Activated CD8-positive, alpha-beta memory T cell treated with anti-CD3 and anti-CD28 coated beads, Interleukin-2, amount 50 U/mL, for 48 hours (primary cell): ENCODE measurements at regions not wholly inside any gene's neighbourhood (a gene's known extent, or its start where the extent isn't known, plus 50 kb on each side); places are given as distances from the start of the nearest gene placed in this dataset.
"Not testable (repeated sequence)": the region's sequence is repeated elsewhere in the genome, so short reads cannot be mapped to it uniquely, and the experiment has no call there.

Experiments
- DNase-seq: peaks from one replicate; pipeline ENCODE4 v3.0.0-alpha.2; 2020

DNA sequence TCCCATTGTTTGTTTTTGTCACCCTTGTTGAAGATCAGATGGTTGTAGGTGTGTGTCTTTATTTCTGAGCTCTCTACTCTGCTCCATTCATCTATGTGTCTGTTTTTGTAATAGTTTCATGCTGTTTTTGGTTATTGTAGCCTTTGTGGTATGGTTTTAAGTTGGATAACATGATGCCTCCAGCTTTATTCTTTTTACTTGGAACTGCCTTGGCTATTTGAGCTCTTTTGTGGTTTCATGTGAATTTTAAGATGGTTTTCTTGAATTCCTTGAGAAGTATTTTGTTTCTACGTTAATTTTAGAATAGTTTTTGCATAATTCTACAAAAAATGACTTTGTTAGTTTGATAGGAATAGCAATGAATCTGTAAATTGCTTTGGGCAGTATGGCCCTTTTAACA is 170.0 kb upstream of the IGFBP3 start:
- no peak for DNase-seq

DNA sequence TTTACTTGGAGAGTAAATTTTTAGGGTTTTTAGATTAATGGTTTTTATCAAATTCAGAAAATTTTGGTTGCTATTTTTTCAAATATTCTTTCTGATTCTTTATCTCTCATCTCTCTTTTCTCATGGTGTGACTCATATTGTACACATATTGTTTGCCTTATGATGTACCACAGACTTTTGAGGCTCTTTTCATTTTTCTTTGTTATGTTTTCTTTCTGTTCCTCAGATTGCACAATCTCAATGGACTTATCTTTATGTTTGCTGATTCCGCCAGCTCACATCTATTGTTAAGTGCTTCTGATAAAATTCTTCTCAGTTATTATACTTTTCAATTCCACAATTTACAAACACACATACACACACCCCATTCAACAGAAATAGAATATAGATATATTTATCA is 168.2 kb upstream of the IGFBP3 start:
- DNase-seq, result no peak

GRCh38 chr7:46088486-46088885 is 167.4 kb upstream of the IGFBP3 start:
- not testable (repeated sequence) for DNase-seq

DNA sequence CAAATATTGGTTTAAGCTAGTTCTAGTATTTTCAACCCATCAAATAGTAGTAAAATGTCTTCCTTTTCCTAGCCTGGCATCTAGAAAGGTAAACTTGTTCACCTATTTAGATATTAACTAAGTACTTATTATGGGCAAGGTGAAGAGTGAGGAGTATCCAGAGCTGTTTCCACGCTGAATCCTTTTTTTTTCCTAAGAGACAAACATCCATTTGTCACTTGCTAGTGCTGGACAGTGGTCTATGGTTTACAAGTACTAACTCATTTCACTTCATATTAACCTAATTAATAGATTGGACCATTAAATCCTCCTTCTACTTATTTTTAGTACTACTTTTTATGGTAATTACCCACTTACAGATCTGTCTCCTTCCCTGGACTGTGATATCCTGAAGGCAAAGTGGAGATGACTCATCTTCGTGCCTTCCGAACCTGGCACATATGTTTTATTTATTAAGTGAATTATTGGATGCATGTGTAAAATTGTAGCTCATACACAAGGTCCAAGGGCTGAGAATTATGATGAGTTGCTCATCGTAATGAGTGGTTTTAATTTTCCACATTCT is 159.6 kb upstream of the IGFBP3 start:
- no peak for DNase-seq

DNA sequence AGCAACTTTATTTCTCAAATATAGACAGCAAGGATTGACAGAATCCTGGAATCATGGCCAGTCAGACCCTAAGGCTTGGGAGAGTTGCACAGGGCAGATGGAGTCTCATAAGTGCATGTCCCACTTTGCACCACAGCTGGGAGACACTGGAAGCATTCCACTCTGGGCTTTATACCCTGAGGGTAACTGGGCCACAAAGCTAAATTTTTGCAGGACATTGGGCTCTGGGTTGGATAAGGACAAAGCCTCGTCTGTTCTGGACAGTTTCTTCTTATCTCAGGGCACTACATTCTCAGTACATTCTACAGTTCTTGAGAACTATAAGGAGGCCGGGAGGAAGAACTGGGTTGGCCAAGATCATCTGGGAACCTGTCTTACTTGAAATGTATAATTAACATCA is 158.3 kb upstream of the IGFBP3 start:
- no peak for DNase-seq

- no peak for DNase-seq
These were observed 155.5 kb upstream of the IGFBP3 start for GRCh38 chr7:46076527-46076926.

GRCh38 chr7:46072722-46073121 is 151.7 kb upstream of the IGFBP3 start:
- DNase-seq, result no peak

DNA sequence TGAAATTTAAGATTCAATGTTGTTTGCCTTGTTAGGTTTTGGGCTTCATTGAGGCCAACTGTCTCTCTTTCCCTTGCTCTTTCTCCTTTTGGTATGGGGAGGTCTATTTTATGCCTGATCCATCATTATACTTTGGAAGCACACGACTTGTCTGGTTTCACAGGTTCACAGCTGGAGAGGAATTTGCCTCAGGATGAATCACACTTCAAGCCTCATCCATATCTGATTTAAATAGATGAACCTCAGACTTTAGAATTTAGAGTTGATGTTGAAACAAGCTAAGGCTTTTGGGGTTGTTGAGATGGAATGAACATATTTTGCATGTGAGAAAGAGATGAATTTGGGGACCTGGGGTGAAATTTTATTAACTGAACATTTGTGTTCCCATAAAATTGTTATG is 150.5 kb upstream of the IGFBP3 start:
- DNase-seq, result no peak

DNA sequence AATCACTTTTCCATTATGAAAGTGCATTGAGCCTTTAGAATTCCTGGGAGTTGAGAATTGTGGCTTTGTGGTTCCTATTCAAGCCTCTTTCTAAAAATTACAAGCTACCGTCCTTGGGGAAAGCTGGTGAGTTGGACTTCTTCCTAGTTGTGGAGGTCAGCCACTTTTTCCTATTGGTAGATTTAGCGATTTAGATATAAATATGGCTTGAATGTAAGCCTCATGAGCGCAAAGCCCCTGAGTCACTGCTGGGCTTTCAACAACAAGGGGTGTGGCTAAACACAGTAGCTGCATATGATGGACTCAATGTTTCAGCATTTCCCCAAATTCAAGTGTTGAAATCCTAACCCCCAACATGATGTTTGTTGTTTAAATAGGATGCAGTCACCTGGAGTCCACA is 150.0 kb upstream of the IGFBP3 start:
- DNase-seq, result no peak

- no peak for DNase-seq
These were observed 147.1 kb upstream of the IGFBP3 start for GRCh38 chr7:46068159-46068558.

DNA sequence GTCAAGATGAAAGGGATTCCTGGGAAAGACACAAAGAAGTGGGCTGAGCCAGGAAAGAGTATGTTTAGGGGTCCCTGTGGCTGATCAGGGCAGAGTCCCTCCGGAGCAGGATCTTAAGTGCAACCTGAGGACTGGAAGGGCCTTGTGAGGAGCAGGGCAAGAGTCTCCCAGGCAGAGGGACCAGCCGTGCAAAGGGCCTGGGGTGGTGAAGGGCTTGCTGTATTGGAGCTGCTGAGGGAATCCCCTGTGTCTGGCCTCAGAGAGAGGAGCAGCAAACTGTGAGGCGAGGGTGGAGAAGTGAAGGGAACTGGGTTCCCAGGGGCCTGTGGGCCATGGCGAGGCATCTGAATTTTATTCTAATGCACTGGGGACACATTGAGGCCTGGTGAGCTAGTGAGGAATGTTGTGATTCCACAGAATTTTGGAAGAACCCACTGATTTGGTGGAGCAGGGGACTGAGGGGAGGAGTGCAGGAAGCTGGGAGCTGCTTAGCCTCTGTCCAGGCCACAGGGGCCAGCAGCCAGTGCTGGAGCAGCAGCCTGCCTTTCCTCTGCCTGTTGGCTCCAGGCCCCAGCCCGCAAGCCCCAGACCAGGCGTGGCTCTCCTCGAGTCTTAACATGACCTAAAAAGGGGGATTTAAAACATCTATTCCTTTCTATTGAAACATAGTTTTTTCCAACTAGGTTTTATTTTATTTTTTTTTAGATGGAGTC is 138.4 kb upstream of the IGFBP3 start:
- DNase-seq, result no peak

- no peak for DNase-seq
These were observed 137.2 kb upstream of the IGFBP3 start for GRCh38 chr7:46058086-46058823.

DNA sequence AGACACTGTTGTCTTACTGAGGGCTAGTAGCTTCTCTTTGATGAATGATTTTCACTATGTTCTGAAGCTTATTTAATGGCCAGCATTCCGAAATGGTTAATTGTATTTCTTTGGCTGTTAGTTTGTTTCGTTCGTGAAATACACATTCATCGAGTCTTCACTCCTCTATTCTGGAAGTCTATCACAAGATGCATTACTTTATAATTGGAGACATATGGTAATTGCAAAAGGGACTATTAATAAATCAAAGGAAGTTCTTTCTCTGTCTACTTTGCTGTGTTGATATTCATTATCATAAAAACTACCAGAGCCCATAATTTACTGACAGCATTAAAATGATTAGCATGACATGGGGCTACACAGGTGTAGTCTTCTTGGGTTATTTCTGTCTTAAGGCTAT is 133.8 kb upstream of the IGFBP3 start:
- DNase-seq, result no peak

DNA sequence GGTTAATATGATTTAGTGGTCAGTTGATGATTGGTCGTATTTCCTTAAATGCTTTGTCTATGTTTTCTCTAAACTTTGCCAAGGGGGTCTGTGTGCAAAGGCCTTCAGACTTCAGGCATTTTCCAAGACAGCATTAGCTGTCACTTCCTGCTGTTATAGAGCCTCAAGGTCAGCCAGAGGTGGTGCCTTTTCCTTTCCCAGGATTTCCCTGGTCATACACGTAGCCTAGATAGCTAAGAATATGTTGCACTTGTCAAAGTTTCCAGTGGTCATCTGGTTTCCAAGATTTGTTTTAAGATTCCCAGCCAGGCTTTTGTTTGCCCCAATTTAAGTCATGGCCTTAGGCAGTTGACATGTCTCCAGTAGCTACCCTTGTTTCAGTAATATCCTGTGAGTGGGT is 133.2 kb upstream of the IGFBP3 start:
- DNase-seq, result no peak

- no peak for DNase-seq
These were observed 126.5 kb upstream of the IGFBP3 start for GRCh38 chr7:46047581-46047980.

- not testable (repeated sequence) for DNase-seq
These were observed 122.3 kb upstream of the IGFBP3 start for GRCh38 chr7:46043338-46043737.

- not testable (repeated sequence) for DNase-seq
These were observed 118.7 kb upstream of the IGFBP3 start for GRCh38 chr7:46039813-46040212.

DNA sequence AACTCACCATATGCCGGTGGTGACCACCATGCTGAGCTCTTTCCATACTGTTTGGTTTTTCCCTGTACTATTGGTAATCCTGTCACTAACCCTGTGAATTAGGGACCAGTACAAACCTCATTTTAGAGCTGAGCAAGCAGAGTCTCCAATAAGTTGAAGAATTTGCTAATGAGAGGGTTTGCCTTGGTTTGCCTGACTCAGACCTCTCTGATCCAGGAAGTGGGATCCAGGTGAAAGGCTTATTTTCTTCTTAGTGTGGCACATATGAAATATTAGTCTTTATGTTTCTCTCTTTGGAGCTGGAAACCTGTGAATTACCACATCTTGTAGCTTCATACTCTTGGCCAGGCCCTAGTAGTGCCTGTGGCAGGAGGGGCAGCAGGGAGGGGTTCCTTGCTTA is 114.1 kb upstream of the IGFBP3 start:
- no peak for DNase-seq

DNA sequence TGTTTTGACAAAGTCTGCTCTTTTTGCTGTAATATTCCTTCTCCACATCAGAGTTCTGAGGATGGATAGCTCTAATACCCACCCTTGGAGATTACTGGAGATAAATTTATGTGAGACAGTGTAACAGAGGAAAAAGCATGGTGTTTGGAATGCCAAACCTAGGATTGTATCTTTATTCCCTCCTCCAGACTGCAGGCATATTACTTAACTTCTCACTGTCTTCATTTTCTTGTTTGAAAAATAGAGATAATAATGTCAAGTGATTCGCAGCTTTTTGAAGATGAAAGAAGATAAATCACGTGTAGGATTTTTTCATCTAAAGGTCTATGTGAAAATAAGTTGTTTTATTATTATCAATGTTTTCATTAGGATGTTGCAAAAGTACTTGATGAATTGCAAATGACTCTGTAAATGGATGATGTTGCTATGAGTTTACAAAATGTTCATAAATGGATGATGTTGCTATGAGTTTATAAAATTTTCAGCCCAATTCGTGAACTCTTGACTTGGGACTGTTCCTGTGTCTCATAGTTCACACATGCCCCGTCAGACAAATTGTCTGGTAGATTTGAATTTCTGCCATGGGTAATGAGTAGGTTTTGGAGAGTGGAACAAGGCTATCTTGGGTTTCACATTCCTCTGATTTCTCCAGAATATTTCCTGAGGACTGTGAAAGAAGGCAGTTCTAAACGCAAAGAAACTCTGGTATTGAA is 113.1 kb upstream of the IGFBP3 start:
- no peak for DNase-seq

DNA sequence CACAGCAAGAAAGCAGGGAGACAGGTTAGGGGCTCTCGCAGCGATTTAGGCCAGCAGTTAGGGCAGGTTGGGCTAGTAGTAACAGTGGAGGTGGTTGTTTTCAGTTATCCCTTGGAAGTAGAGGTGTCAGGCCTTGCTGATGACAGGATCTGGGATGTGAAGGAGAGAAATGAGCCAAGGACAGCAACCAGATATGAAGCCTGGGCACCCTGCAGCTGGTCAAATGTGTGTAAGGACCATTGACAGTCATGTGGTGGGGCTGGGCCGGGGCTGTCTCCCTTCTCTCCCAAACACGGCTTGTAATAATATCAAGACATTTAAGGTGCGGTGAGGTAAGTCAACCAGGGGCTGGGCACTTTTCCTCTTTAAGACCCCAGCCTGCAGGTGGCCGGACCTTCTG is 112.5 kb upstream of the IGFBP3 start:
- DNase-seq, result no peak

- DNase-seq, result no peak
These were observed 111.9 kb upstream of the IGFBP3 start for GRCh38 chr7:46032942-46033341.

GRCh38 chr7:46032353-46032752 is 111.3 kb upstream of the IGFBP3 start:
- no peak for DNase-seq

DNA sequence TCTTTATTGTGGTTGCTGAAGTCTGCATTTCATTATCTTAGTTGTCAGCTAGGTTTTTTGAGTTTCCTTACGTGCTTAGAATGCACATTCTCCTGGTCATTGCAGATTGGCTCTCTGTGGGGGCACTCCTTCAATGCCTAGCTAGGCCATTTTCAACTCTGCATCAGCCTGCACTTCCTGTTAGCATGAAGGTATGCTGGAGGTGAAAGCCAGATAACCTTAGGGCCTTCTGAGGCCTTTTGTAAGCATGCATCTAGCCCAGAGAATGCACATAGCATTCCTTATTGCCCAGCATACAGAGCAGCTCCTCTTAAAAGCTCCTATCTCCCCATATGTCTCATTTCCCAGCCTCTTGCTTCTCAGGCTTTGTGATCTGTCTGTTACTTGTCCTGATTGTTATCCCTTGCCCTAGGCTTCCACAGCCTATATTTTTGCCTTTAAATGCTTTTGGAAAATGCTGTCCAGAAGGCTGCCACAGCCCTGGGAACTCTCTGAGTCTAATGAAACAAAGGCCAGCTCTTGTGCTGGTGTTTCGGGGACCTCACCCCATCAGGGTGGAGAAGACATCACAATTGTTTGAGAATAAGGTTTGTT is 108.1 kb upstream of the IGFBP3 start:
- no peak for DNase-seq
